ENCODE measurements at regions not wholly inside any gene's neighbourhood (a gene's known extent, or its start where the extent isn't known, plus 50 kb on each side); places are given as distances from the start of the nearest gene placed in this dataset.

- H3K27me3 ChIP-seq (ENCODE audit: control insufficient read depth, insufficient read depth, low read length): no peaks in the 10 kb centered on the region
- intact Hi-C loops (cut with DNase I): no loop called here
- TF ChIP-seq CTCF (IDR thresholded peaks at IDR 0.05; ENCODE audit: borderline replicate concordance, extremely low read depth, insufficient read depth): no peak
- FAIRE-seq (no peak), DNase-seq (no peak)
- no peak overlapping the region for H3K9ac ChIP-seq (ENCODE audit: low read length in 3 of 3)
- no peaks in the 10 kb centered on the region for H3K4me1 ChIP-seq (ENCODE audit: control insufficient read depth in 2 of 3, insufficient read depth in 2 of 3, low read depth in 1 of 3, low read length in 3 of 3)
- H3K9me3 ChIP-seq (ENCODE audit: control insufficient read depth in 2 of 3, insufficient read depth in 1 of 3, low read length in 3 of 3): peaks cover 0 to 16% (median 0%) of the 10 kb centered on the region in 3 donors
- H3K4me3 ChIP-seq (ENCODE audit: low read length in 3 of 3): no peak overlapping the region
- H3K36me3 ChIP-seq (ENCODE audit: control insufficient read depth in 2 of 3, insufficient read depth in 3 of 3, low read length in 3 of 3): no peaks in the 10 kb centered on the region
- H3K27ac ChIP-seq (ENCODE audit: low read depth in 2 of 2, low read length in 2 of 2): no peak overlapping the region
Observed at GRCh38 chr2:144748443-144748842, 228.5 kb upstream of the ZEB2 start.

- H3K27ac ChIP-seq (ENCODE audit: low read depth in 2 of 2, low read length in 2 of 2): no peak overlapping the region
- no peak overlapping the region for H3K4me3 ChIP-seq (ENCODE audit: low read length in 3 of 3)
- FAIRE-seq: no peak
- no peak for DNase-seq
- no peak overlapping the region for H3K9ac ChIP-seq (ENCODE audit: low read length in 3 of 3)
- H3K4me1 ChIP-seq (ENCODE audit: control insufficient read depth in 2 of 3, insufficient read depth in 2 of 3, low read depth in 1 of 3, low read length in 3 of 3): no peaks in the 10 kb centered on the region
- no peak for TF ChIP-seq CTCF (IDR thresholded peaks at IDR 0.05; ENCODE audit: borderline replicate concordance, extremely low read depth, insufficient read depth)
- no peaks in the 10 kb centered on the region for H3K36me3 ChIP-seq (ENCODE audit: control insufficient read depth in 2 of 3, insufficient read depth in 3 of 3, low read length in 3 of 3)
- intact Hi-C loops (cut with DNase I): no loop called here
- no peaks in the 10 kb centered on the region for H3K27me3 ChIP-seq (ENCODE audit: control insufficient read depth, insufficient read depth, low read length)
- peaks cover 0 to 16% (median 0%) of the 10 kb centered on the region in 3 donors for H3K9me3 ChIP-seq (ENCODE audit: control insufficient read depth in 2 of 3, insufficient read depth in 1 of 3, low read length in 3 of 3)
Observed at GRCh38 chr2:144747571-144747970, 227.7 kb upstream of the ZEB2 start.

DNA sequence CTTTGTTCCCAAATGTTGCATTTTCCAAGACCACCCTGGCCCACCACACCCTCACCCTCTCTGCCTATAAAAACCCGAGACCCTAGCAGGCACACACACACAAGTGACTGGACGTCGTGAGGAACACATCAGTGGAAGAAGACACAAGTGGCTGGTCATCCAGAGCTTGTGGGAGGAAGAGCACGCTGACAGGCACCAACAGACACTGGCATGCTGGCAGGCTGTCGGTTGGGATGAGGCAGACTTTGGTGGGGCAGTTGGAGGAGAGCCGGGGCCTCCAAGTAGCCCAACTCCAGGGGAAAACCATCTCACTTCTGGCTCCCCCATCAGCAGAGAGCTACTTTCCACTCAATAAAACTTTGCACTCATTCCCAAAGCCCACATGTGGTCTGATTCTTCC, 225.5 kb upstream of the ZEB2 start:
- H3K27ac ChIP-seq (ENCODE audit: low read depth in 2 of 2, low read length in 2 of 2): no peak overlapping the region
- no peaks in the 10 kb centered on the region for H3K27me3 ChIP-seq (ENCODE audit: control insufficient read depth, insufficient read depth, low read length)
- no peak overlapping the region for H3K4me3 ChIP-seq (ENCODE audit: low read length in 3 of 3)
- no peak for DNase-seq
- peaks cover 0 to 12% (median 0%) of the 10 kb centered on the region in 3 donors for H3K9me3 ChIP-seq (ENCODE audit: control insufficient read depth in 2 of 3, insufficient read depth in 1 of 3, low read length in 3 of 3)
- no peak for TF ChIP-seq CTCF (IDR thresholded peaks at IDR 0.05; ENCODE audit: borderline replicate concordance, extremely low read depth, insufficient read depth)
- intact Hi-C loops (cut with DNase I): no loop called here
- no peaks in the 10 kb centered on the region for H3K4me1 ChIP-seq (ENCODE audit: control insufficient read depth in 2 of 3, insufficient read depth in 2 of 3, low read depth in 1 of 3, low read length in 3 of 3)
- no peak for FAIRE-seq
- H3K9ac ChIP-seq (ENCODE audit: low read length in 3 of 3): no peak overlapping the region
- H3K36me3 ChIP-seq (ENCODE audit: control insufficient read depth in 2 of 3, insufficient read depth in 3 of 3, low read length in 3 of 3): no peaks in the 10 kb centered on the region

- Histone ChIP-seq H3K9me3 (ENCODE audit: control insufficient read depth in 2 of 3, insufficient read depth in 1 of 3, low read length in 3 of 3) (peaks cover 0 to 3% (median 0%) of the 10 kb centered on the region in 3 donors), H3K27ac (ENCODE audit: low read depth in 2 of 2, low read length in 2 of 2) (no peak overlapping the region), H3K36me3 (ENCODE audit: control insufficient read depth in 2 of 3, insufficient read depth in 3 of 3, low read length in 3 of 3) (no peaks in the 10 kb centered on the region), H3K4me1 (ENCODE audit: control insufficient read depth in 2 of 3, insufficient read depth in 2 of 3, low read depth in 1 of 3, low read length in 3 of 3) (no peaks in the 10 kb centered on the region), H3K27me3 (ENCODE audit: control insufficient read depth, insufficient read depth, low read length) (no peaks in the 10 kb centered on the region), H3K4me3 (ENCODE audit: low read length in 3 of 3) (no peak overlapping the region), H3K9ac (ENCODE audit: low read length in 3 of 3) (no peak overlapping the region)
- DNase-seq: no peak
- intact Hi-C loops (cut with DNase I): no loop called here
- TF ChIP-seq CTCF (IDR thresholded peaks at IDR 0.05; ENCODE audit: borderline replicate concordance, extremely low read depth, insufficient read depth): no peak
- no peak for FAIRE-seq
Observed at GRCh38 chr2:144738749-144739148, 218.8 kb upstream of the ZEB2 start.

All from kidney (tissue), 13 donors.